ENCODE measurements at regions not wholly inside any gene's neighbourhood (a gene's known extent, or its start where the extent isn't known, plus 50 kb on each side); places are given as distances from the start of the nearest gene placed in this dataset.
A peak's percentile ranks its signal among the peaks of the same experiment; 100 is the strongest.
"Not testable (repeated sequence)": the region's sequence is repeated elsewhere in the genome, so short reads cannot be mapped to it uniquely, and the experiment has no call there.

GRCh38 chrX:53883196-53883595 is 161.1 kb downstream of the PHF8 start:
- no peak for TF ChIP-seq CTCF (IDR thresholded peaks at IDR 0.05; ENCODE audit: extremely low read depth, insufficient read depth, missing control alignments)
- in situ Hi-C loops (cut with MboI; ENCODE audit: low pct_unique_long_range_greater_than_20kb, low sequenced_read_pairs, unreplicated experiment): no loop called here
- DNase-seq (ENCODE audit: low spot score): no peak

- DNase-seq (ENCODE audit: low spot score): no peak
- TF ChIP-seq CTCF (IDR thresholded peaks at IDR 0.05; ENCODE audit: extremely low read depth, insufficient read depth, missing control alignments): no peak
- in situ Hi-C loops (cut with MboI; ENCODE audit: low pct_unique_long_range_greater_than_20kb, low sequenced_read_pairs, unreplicated experiment): no loop called here
Observed at GRCh38 chrX:53882331-53882730, 161.9 kb downstream of the PHF8 start.

- DNase-seq (ENCODE audit: low spot score); in situ Hi-C loops (cut with MboI; ENCODE audit: low pct_unique_long_range_greater_than_20kb, low sequenced_read_pairs, unreplicated experiment): not testable (repeated sequence)
Observed at GRCh38 chrX:53880786-53881185, 163.5 kb downstream of the PHF8 start.

- no peak for TF ChIP-seq CTCF (IDR thresholded peaks at IDR 0.05; ENCODE audit: extremely low read depth, insufficient read depth, missing control alignments)
- no peak for DNase-seq (ENCODE audit: low spot score)
- in situ Hi-C loops (cut with MboI; ENCODE audit: low pct_unique_long_range_greater_than_20kb, low sequenced_read_pairs, unreplicated experiment): no loop called here
Observed at GRCh38 chrX:53859890-53860289, 173.4 kb upstream of the HUWE1 start.

GRCh38 chrX:53831662-53832635 is 145.4 kb upstream of the HUWE1 start:
- TF ChIP-seq CTCF (IDR thresholded peaks at IDR 0.05; ENCODE audit: extremely low read depth, insufficient read depth, missing control alignments): peak; percentile 48
- in situ Hi-C loops (cut with MboI; ENCODE audit: low pct_unique_long_range_greater_than_20kb, low sequenced_read_pairs, unreplicated experiment): loop anchor here (25.0 kb wide), 1 partner anchor 145 kb away; the partner anchor contains the start of gene HUWE1
- peak; percentile 55 for DNase-seq (ENCODE audit: low spot score)

GRCh38 chrX:53824686-53825085 is 138.2 kb upstream of the HUWE1 start:
- in situ Hi-C loops (cut with MboI; ENCODE audit: low pct_unique_long_range_greater_than_20kb, low sequenced_read_pairs, unreplicated experiment): loop anchor here (25.0 kb wide), 1 partner anchor 137 kb away; the partner anchor contains the start of gene HUWE1
- DNase-seq (ENCODE audit: low spot score): no peak
- TF ChIP-seq CTCF (IDR thresholded peaks at IDR 0.05; ENCODE audit: extremely low read depth, insufficient read depth, missing control alignments): no peak

- in situ Hi-C loops (cut with MboI; ENCODE audit: low pct_unique_long_range_greater_than_20kb, low sequenced_read_pairs, unreplicated experiment): not testable (repeated sequence)
Observed at GRCh38 chrX:53818115-53818514, 131.6 kb upstream of the HUWE1 start.

More at GRCh38 chrX:53818115-53818514, 131.6 kb upstream of the HUWE1 start:
- DNase-seq (ENCODE audit: low spot score): not testable (repeated sequence)
